ENCODE measurements at regions not wholly inside any gene's neighbourhood (a gene's known extent, or its start where the extent isn't known, plus 50 kb on each side); places are given as distances from the start of the nearest gene placed in this dataset.
A peak's percentile ranks its signal among the peaks of the same experiment; 100 is the strongest.

DNA sequence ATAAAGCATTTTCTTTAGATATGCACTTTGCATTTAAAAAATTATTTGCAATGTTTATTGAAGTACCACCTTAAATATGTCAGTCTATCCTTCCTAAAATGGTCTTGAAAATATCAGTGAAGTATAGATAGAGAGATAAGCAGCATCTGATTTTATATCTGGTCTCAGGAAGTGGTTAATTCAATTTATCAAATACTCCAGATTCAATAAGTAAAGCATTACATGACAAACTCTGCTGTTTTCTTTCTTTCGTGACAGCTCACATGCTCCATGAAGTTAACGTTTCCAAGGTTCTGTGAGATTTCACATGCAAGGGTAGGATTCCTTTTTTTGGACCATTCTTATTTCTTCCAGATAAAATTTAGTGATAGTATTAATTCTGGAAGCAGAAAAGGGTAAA, 775.4 kb upstream of the ROBO1 start:
- DNase-seq (ENCODE audit: extremely low spot score, unreplicated experiment) = no peak
- TF ChIP-seq, protein P1, sequence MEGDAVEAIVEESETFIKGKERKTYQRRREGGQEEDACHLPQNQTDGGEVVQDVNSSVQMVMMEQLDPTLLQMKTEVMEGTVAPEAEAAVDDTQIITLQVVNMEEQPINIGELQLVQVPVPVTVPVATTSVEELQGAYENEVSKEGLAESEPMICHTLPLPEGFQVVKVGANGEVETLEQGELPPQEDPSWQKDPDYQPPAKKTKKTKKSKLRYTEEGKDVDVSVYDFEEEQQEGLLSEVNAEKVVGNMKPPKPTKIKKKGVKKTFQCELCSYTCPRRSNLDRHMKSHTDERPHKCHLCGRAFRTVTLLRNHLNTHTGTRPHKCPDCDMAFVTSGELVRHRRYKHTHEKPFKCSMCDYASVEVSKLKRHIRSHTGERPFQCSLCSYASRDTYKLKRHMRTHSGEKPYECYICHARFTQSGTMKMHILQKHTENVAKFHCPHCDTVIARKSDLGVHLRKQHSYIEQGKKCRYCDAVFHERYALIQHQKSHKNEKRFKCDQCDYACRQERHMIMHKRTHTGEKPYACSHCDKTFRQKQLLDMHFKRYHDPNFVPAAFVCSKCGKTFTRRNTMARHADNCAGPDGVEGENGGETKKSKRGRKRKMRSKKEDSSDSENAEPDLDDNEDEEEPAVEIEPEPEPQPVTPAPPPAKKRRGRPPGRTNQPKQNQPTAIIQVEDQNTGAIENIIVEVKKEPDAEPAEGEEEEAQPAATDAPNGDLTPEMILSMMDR (conservative IDR thresholded peaks at IDR 0.05) = no peak
- H3K36me3 Mint-ChIP-seq = no peaks in the 10 kb centered on the region
- no peaks in the 10 kb centered on the region for H3K4me1 Mint-ChIP-seq (ENCODE audit: unreplicated experiment)
- no peak overlapping the region for H3K27ac Mint-ChIP-seq
- H3K27me3 Mint-ChIP-seq = no peaks in the 10 kb centered on the region
- no peaks in the 10 kb centered on the region for H3K9me3 Mint-ChIP-seq
- no peak overlapping the region for H3K4me3 Mint-ChIP-seq

DNA sequence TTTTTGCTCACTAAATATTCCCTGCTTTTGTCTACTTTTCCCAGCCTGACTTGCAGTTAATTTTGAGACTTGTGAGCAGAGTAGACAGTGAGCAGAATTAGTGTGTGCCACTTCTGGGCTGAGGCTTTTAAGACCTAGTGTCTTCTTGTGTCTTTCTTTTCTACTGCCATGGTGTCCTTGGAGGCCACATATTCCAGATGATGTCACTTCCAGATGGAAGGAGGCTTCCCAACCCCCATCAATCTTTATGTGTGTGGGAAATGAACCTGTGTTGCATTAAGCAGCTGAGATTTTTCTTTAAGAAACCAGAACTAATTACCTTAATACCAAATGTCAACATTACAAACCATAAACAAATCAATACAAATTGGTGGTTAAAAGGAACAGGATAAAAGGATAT, 774.7 kb upstream of the ROBO1 start:
- Mint-ChIP-seq H3K27ac (no peak overlapping the region), H3K4me1 (ENCODE audit: unreplicated experiment) (no peaks in the 10 kb centered on the region)

DNA sequence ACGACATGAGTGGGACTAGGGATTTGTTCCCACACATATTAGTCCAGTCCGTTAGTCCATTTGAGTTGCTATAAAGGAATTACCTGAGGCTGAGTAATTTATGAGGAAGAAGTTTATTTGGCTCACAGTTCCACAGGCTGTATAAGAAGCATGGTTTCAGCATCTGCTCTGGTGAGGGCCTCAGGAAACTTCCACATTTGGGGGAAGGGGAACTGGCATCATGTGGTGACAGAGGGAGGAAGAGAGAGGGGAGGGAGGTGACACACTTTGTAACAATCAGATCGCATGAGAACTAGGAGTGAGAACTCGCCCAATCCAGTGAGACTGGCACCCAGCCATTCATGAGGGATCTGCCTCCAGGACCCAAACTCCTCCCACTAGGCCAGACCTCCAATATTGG, 769.9 kb upstream of the ROBO1 start:
- Mint-ChIP-seq H3K9me3 (no peaks in the 10 kb centered on the region), H3K27me3 (no peaks in the 10 kb centered on the region), H3K27ac (no peak overlapping the region), H3K36me3 (no peaks in the 10 kb centered on the region), H3K4me1 (ENCODE audit: unreplicated experiment) (no peaks in the 10 kb centered on the region), H3K4me3 (no peak overlapping the region)
- TF ChIP-seq, protein P1 (conservative IDR thresholded peaks at IDR 0.05) = no peak
- no peak for DNase-seq (ENCODE audit: extremely low spot score, unreplicated experiment)

More for the DNA sequence above, 774.7 kb upstream of the ROBO1 start:
- TF ChIP-seq, protein P1 (conservative IDR thresholded peaks at IDR 0.05) = no peak
- no peak for DNase-seq (ENCODE audit: extremely low spot score, unreplicated experiment)
- no peaks in the 10 kb centered on the region for H3K36me3 Mint-ChIP-seq
- no peaks in the 10 kb centered on the region for H3K9me3 Mint-ChIP-seq
- H3K4me3 Mint-ChIP-seq = no peak overlapping the region
- H3K27me3 Mint-ChIP-seq = no peaks in the 10 kb centered on the region

DNA sequence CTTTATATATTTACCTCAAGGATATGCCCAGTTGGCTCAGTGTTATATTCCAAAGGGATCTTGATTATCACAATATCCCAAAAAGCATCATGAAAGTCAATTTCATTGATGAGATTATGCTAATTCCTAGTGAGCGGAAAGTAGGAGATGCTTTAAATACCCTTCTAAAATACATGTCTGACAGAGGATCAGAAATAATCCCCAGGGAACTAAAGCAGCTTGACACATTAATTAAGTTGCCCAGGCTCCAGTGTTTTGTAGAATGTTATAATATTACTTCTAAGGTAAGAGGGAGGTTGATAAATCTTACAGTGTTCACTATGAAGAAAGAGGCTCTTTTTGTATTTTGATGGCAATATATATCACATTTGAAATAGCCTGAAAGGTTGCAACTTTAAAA, 767.5 kb upstream of the ROBO1 start:
- Mint-ChIP-seq H3K27me3 (no peaks in the 10 kb centered on the region), H3K36me3 (no peaks in the 10 kb centered on the region), H3K9me3 (no peaks in the 10 kb centered on the region), H3K4me1 (ENCODE audit: unreplicated experiment) (no peaks in the 10 kb centered on the region), H3K27ac (no peak overlapping the region), H3K4me3 (no peak overlapping the region)
- TF ChIP-seq, protein P1 (conservative IDR thresholded peaks at IDR 0.05) = no peak
- DNase-seq (ENCODE audit: extremely low spot score, unreplicated experiment) = no peak

DNA sequence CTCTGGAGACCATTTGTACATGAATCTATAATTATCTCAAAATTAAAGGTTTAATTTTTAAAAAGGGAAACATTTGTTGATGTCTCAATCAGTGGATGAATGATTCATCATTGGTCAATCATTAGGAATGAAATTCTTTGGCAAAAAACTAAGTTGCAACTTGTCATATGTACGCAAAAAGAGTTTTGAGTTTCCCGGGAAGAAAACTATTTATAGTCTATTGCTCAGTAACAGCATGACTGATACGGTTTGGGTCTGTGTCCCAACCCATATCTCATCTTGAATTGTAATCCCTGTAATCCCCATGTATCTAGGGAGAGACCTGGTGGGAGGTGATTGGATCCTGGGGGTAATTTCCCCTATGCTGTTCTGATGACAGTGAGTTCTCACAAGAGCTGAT, 765.8 kb upstream of the ROBO1 start:
- Mint-ChIP-seq H3K27ac (no peak overlapping the region), H3K4me3 (no peak overlapping the region), H3K36me3 (no peaks in the 10 kb centered on the region), H3K27me3 (no peaks in the 10 kb centered on the region), H3K9me3 (peaks cover 3% of the 10 kb centered on the region), H3K4me1 (ENCODE audit: unreplicated experiment) (no peaks in the 10 kb centered on the region)
- DNase-seq (ENCODE audit: extremely low spot score, unreplicated experiment) = no peak
- TF ChIP-seq, protein P1 (conservative IDR thresholded peaks at IDR 0.05) = no peak

DNA sequence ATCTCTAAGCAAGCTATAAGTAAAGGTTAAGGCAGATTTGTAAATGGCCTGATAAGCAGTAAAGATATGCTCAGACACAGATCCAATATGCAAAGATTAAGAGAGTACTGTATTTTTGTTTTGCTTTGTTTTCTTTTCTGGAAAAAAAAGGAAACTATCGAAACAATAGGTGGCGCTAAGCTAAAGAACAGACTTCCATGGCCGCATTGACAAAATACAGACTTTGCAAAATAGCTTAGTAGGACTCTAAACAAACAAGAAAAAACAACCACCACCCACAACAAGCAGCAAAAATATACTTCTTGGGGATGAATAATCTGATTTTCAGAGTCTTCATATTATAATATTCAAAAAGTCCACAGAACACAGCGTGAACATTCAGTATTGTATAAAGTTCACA, 758.4 kb upstream of the ROBO1 start:
- Mint-ChIP-seq H3K27me3 (no peaks in the 10 kb centered on the region), H3K4me3 (no peak overlapping the region), H3K4me1 (ENCODE audit: unreplicated experiment) (no peaks in the 10 kb centered on the region), H3K9me3 (peaks cover 3% of the 10 kb centered on the region), H3K36me3 (no peaks in the 10 kb centered on the region), H3K27ac (no peak overlapping the region)
- no peak for DNase-seq (ENCODE audit: extremely low spot score, unreplicated experiment)
- TF ChIP-seq, protein P1 (conservative IDR thresholded peaks at IDR 0.05) = peak; percentile 26
